ENCODE measurements at regions not wholly inside any gene's neighbourhood (a gene's known extent, or its start where the extent isn't known, plus 50 kb on each side); places are given as distances from the start of the nearest gene placed in this dataset.

GRCh38 chr6:142683714-142684141 is 261.2 kb downstream of the HIVEP2 start:
- POLR2A ChIA-PET, result no interaction called here
- no peak overlapping the region for H3K4me2 ChIP-seq

GRCh38 chr6:142684371-142684770 is 260.6 kb downstream of the HIVEP2 start:
- H3K9me3 ChIP-seq, result no peaks in the 10 kb centered on the region
- no peak for FAIRE-seq
- DNase-seq (ENCODE audit: low read depth in 1 of 2, low spot score in 1 of 2), result no peak
- no peak overlapping the region for H3K4me2 ChIP-seq
- ChIA-PET CTCF (interaction anchor here (0.8 to 2.3 kb wide), 3 partner anchors 8 to 252 kb away, joined by 3 to 8 read pairs (median 5); no protein-coding TSS in a partner anchor), POLR2A (no interaction called here)
- no peak for ATAC-seq
- no peak for TF ChIP-seq KDM1A (IDR thresholded peaks at IDR 0.05; ENCODE audit: low read depth)
- TF ChIP-seq MAX (IDR thresholded peaks at IDR 0.05), result no peak
- TF ChIP-seq RAD21 (conservative IDR thresholded peaks at IDR 0.05 in 1 of 2, IDR thresholded peaks at IDR 0.05 in 1 of 2), result no peak
- no peak for TF ChIP-seq ELK1 (IDR thresholded peaks at IDR 0.05; ENCODE audit: low read depth, low read length)
- no peak for TF ChIP-seq USF2 (IDR thresholded peaks at IDR 0.05)
- no peak for TF ChIP-seq HOXB13 (CRISPR knock-in tag; IDR thresholded peaks at IDR 0.05; ENCODE audit: low read depth)
- TF ChIP-seq PHF8 (IDR thresholded peaks at IDR 0.05; ENCODE audit: borderline replicate concordance, low read depth), result no peak
- TF ChIP-seq REST (IDR thresholded peaks at IDR 0.05), result no peak
- no peak for TF ChIP-seq MYC (IDR thresholded peaks at IDR 0.05; ENCODE audit: borderline replicate concordance, low read length)
- no peak for TF ChIP-seq RARB (CRISPR knock-in tag; IDR thresholded peaks at IDR 0.05)
- TF ChIP-seq ZC3H11A (IDR thresholded peaks at IDR 0.05), result no peak
- no peak for TF ChIP-seq HDAC2 (IDR thresholded peaks at IDR 0.05)
- no peak for TF ChIP-seq SMC3 (IDR thresholded peaks at IDR 0.05)
- no peak for TF ChIP-seq FOXS1 (CRISPR knock-in tag; IDR thresholded peaks at IDR 0.05)
- WGBS (ENCODE audit: missing lambda C conversion rate), result 83% methylated on average over 1 of the region's 1 CpG
- no peak overlapping the region for H3K27ac ChIP-seq
- H3K4me1 ChIP-seq, result no peaks in the 10 kb centered on the region
- H3K4me3 ChIP-seq, result no peak overlapping the region

More at GRCh38 chr6:142683714-142684141, 261.2 kb downstream of the HIVEP2 start:
- no peak for TF ChIP-seq KDM1A (IDR thresholded peaks at IDR 0.05; ENCODE audit: low read depth)
- no peak for TF ChIP-seq RNF2 (IDR thresholded peaks at IDR 0.05; ENCODE audit: borderline replicate concordance, low read depth)
- TF ChIP-seq HDAC2 (IDR thresholded peaks at IDR 0.05), result no peak
- no peak for TF ChIP-seq MAX (IDR thresholded peaks at IDR 0.05)
- TF ChIP-seq HMGXB4 (CRISPR knock-in tag; IDR thresholded peaks at IDR 0.05; ENCODE audit: borderline replicate concordance), result no peak
- Histone ChIP-seq H3K4me1 (no peaks in the 10 kb centered on the region), H3K27ac (no peak overlapping the region), H3K9me3 (no peaks in the 10 kb centered on the region), H3K4me3 (no peak overlapping the region)
- ATAC-seq, result no peak
- FAIRE-seq, result no peak
- 41% methylated on average over 6 of the region's 6 CpGs for WGBS (ENCODE audit: missing lambda C conversion rate)
- no peak for DNase-seq (ENCODE audit: low read depth in 1 of 2, low spot score in 1 of 2)
- CTCF ChIA-PET, result interaction anchor here (0.8 to 2.3 kb wide), 3 partner anchors 9 to 252 kb away, joined by 3 to 8 read pairs (median 5); no protein-coding TSS in a partner anchor
